Activated CD4-positive, alpha-beta T cell treated with anti-CD3 and anti-CD28 coated beads, Interleukin-2, amount 10 ng/mL, durations not matched to agents 7 days and 5 days (primary cell): ENCODE measurements at regions not wholly inside any gene's neighbourhood (a gene's known extent, or its start where the extent isn't known, plus 50 kb on each side); places are given as distances from the start of the nearest gene placed in this dataset.

ENCODE experiments used
- CTCF ChIA-PET: fragments of 350-600 bp; sonication (Branson Sonifier 250); formaldehyde crosslinking; loops from one replicate; lab custom pipeline; 2021; ENCODE audit warnings: antibody characterized with exemption; lab: Charles Lee
- POLR2A ChIA-PET: fragments of 350-600 bp; sonication (Branson Sonifier 250); formaldehyde crosslinking; loops from one replicate; lab custom pipeline; 2021; ENCODE audit warnings: antibody characterized with exemption; lab: Charles Lee
- DNase-seq: peaks from one replicate; pipeline ENCODE4 v3.0.0-alpha.2; 2020
- H3K27ac Mint-ChIP-seq: one replicate; pipeline ENCODE4 v1.8.0; 2021; ENCODE audit warnings: mild to moderate bottlenecking, moderate library complexity, mixed read lengths
- H3K27me3 Mint-ChIP-seq: one replicate; pipeline ENCODE4 v1.8.0; 2021; ENCODE audit warnings: mixed read lengths
- H3K36me3 Mint-ChIP-seq: one replicate; pipeline ENCODE4 v1.8.0; 2021; ENCODE audit warnings: low read depth, mixed read lengths
- H3K4me1 Mint-ChIP-seq: one replicate; pipeline ENCODE4 v1.8.0; 2021; ENCODE audit warnings: mixed read lengths
- H3K4me3 Mint-ChIP-seq: one replicate; pipeline ENCODE4 v1.8.0; 2021; ENCODE audit warnings: mild to moderate bottlenecking, moderate library complexity, mixed read lengths
- H3K9me3 Mint-ChIP-seq: one replicate; pipeline ENCODE4 v1.8.0; 2021; ENCODE audit warnings: mixed read lengths

DNA sequence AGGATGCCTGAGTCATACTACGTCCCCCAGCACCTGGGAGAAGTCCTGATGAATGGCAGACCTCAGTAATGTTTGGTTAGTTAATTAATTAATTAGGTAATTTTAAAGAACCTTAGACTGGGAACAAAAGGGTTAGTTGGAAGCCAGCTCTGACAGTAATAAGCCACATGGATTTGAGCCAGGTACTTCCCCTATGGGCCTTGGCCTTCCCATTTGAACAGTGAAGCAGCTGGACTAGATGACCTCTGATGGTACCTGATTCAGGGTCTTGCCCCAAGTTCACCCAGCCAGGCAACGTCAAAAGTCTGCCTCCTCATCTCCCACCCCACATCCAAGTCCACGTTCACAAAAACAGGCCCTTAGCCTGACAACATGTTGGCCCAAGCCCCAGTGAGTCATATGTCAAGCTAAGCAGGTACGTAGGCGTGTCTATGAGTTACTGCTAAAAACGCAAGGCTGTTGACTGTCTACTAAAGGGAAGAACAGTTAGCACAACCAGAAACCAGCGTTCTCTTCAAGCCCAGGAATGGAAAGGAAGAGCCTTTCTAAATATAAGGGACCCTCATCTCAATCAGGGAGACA lies 303.2 kb downstream of the ACTL7B start:
- no peaks in the 10 kb centered on the region for H3K27me3 Mint-ChIP-seq

DNA sequence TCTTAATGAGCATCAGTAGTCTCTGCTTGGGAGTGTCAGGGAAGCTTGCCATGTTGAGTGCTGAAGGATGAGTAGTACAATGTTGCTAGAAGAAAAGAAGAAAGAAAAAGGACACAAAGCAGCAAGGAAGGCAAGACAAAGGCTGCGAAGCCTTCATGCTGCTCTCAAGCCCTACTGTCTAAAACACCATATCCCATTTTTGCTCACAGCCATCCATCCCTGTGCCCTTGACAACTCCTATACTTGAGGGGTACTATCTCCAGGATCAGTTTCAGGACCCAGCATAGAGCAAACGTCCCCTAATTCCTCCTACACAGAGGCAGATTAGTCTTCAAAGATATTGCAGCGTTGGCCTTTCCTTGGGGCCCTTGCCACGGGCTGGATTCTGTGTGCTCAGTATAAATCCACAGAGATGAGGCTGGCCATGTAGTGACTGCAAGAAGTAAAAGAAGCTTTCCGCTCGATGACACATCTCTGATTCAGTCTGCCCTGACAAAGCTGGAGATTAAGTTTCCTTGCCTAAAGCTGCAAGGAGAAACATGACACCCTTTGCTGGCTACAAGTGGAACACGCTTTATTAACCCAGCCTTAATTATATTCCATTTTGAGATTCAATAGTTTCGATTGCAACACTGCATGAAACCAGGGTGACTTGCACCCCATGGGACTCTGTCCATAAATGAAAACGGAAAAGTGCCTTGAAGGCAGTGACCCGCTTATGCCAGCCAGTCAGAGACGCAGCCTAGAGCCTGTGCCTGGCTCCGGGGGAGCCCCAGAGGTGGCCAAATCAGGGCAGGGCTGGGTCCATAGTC lies 304.6 kb downstream of the ACTL7B start:
- Mint-ChIP-seq H3K4me3 (no peak overlapping the region), H3K27me3 (no peaks in the 10 kb centered on the region), H3K4me1 (no peaks in the 10 kb centered on the region), H3K36me3 (no peaks in the 10 kb centered on the region), H3K27ac (no peak overlapping the region), H3K9me3 (no peaks in the 10 kb centered on the region)
- POLR2A ChIA-PET = no interaction called here
- CTCF ChIA-PET = no interaction called here
- no peak for DNase-seq

More for the DNA sequence above, 303.2 kb downstream of the ACTL7B start:
- no peak overlapping the region for H3K27ac Mint-ChIP-seq
- DNase-seq = no peak
- no peak overlapping the region for H3K4me3 Mint-ChIP-seq
- H3K36me3 Mint-ChIP-seq = no peaks in the 10 kb centered on the region
- H3K4me1 Mint-ChIP-seq = no peaks in the 10 kb centered on the region
- H3K9me3 Mint-ChIP-seq = no peaks in the 10 kb centered on the region
- ChIA-PET POLR2A (no interaction called here), CTCF (no interaction called here)

DNA sequence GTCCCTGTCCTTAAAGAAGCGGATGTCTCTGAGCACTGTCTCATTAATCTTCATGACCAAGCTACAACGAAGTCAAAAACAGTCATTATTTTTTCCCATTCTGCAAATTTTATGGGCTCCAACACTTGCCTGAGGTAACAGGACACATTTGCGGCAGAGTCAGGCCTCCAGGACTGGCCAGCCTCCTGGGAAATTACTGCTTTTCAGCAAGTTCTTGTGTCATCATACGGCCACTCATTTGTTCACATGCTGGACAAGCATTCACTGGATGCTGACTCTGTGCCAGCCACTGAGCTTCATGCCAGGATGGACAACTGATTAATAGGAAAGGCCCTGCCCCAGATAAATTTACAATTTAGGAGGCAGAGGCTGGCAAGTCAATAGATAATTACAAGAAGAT lies 305.7 kb downstream of the ACTL7B start:
- Mint-ChIP-seq H3K4me1 (no peaks in the 10 kb centered on the region), H3K9me3 (no peaks in the 10 kb centered on the region), H3K27ac (no peak overlapping the region), H3K36me3 (no peaks in the 10 kb centered on the region), H3K27me3 (no peaks in the 10 kb centered on the region), H3K4me3 (no peak overlapping the region)
- DNase-seq = no peak
- POLR2A ChIA-PET = no interaction called here
- CTCF ChIA-PET = interaction anchor here (0.6 kb wide), 1 partner anchor 1271 kb away, joined by 3 read pairs; no protein-coding TSS in a partner anchor

DNA sequence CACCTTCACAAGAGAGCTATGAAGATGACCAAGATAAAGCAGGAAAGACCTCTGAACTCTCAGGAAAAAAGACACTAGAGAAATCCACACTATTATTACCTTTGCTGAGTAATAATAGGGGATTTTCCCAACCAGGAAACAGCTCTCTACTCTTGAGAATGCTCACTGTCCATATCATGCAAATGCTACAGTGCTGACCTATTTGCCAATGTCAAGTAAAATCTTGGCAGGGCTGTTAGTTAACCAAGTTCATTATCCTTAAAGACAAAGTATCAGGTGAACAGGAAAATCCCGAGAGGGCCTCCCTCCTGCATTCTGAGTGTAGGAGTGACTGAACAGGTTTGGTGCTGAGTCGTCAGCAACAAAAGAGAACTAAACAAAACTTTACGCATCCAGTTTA lies 306.6 kb downstream of the ACTL7B start:
- Mint-ChIP-seq H3K9me3 (no peaks in the 10 kb centered on the region), H3K36me3 (no peaks in the 10 kb centered on the region), H3K4me3 (no peak overlapping the region), H3K4me1 (no peaks in the 10 kb centered on the region), H3K27me3 (no peaks in the 10 kb centered on the region), H3K27ac (no peak overlapping the region)
- no peak for DNase-seq
- ChIA-PET POLR2A (no interaction called here), CTCF (no interaction called here)

DNA sequence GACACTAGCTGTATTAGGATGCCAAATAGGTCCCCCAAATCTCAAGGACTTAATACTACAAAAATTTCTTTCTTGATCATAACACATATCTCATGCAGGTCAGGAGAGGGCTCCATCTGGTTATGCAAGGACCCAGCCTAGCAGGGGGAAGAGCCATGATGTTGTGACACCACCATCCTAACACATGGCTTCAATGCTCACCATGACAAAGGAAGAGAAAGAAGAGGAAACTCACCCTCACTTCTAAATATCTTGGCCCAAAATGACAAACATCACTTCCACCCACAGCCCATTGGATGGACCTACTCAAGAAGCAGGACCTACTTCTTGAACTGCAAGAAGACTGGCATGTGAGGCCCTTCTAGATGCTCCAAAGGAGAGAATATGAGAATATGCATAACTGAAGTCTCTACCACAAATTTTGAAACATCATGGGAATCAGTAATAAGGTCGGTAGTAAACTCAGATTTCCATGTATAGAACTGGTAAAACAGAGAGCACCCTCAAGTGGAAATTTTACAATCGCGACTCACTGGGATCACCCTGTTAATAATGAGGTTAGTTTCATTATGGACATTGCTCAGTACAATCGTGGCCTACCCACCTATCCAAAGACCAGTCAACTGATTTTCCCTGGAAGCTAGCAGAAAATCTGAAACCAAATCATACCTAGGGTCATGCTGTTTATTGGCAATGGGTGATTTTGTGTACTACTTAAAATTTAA lies 308.2 kb downstream of the ACTL7B start:
- Mint-ChIP-seq H3K4me3 (no peak overlapping the region), H3K36me3 (no peaks in the 10 kb centered on the region), H3K27ac (no peak overlapping the region), H3K9me3 (no peaks in the 10 kb centered on the region), H3K27me3 (no peaks in the 10 kb centered on the region), H3K4me1 (no peaks in the 10 kb centered on the region)
- DNase-seq = no peak
- CTCF ChIA-PET = no interaction called here
- POLR2A ChIA-PET = no interaction called here

DNA sequence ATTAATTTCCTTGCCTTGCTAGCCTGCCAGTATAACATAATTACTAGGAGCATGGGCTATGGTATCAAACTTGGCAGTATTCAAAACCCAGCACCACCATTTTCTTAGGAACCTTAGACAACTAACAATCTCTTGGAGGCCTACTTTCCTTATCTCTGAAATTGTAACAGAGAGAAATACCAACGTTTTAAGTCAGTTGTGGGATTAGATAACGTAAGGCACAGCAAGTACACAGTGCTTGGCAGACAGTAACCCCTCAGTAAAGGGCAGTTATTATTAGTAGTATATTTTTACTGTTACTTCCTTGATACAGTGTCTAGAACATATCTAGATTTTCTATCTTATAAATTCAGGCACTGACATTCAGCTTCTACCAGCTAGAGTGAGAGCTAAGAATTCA lies 309.6 kb downstream of the ACTL7B start:
- H3K36me3 Mint-ChIP-seq = no peaks in the 10 kb centered on the region
- no peak overlapping the region for H3K27ac Mint-ChIP-seq
- H3K27me3 Mint-ChIP-seq = no peaks in the 10 kb centered on the region
- no peak for DNase-seq
- POLR2A ChIA-PET = no interaction called here
- CTCF ChIA-PET = no interaction called here
- H3K9me3 Mint-ChIP-seq = no peaks in the 10 kb centered on the region
- no peak overlapping the region for H3K4me3 Mint-ChIP-seq
- no peaks in the 10 kb centered on the region for H3K4me1 Mint-ChIP-seq

DNA sequence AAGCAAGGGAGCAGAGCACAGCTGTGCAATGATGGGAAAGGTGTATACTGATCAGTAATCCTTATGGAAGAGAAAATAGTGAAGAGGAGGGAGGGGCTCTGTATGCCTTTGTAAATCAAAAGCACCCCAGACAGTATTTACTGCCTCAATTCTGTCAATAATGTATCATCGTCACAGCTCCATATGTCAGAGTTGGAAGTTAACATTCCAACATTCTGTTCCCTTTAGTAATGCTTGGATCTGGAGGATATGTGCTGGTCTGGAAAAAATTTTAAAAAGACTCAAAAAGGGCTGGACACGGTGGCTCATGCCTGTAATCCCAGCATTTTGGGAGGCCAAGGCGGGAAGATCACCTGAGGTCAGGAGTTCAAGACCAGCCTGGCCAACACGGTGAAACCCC lies 310.4 kb downstream of the ACTL7B start:
- POLR2A ChIA-PET = no interaction called here
- Mint-ChIP-seq H3K9me3 (no peaks in the 10 kb centered on the region), H3K4me1 (no peaks in the 10 kb centered on the region), H3K4me3 (no peak overlapping the region), H3K27me3 (no peaks in the 10 kb centered on the region), H3K27ac (no peak overlapping the region), H3K36me3 (no peaks in the 10 kb centered on the region)
- DNase-seq = no peak
- CTCF ChIA-PET = no interaction called here

DNA sequence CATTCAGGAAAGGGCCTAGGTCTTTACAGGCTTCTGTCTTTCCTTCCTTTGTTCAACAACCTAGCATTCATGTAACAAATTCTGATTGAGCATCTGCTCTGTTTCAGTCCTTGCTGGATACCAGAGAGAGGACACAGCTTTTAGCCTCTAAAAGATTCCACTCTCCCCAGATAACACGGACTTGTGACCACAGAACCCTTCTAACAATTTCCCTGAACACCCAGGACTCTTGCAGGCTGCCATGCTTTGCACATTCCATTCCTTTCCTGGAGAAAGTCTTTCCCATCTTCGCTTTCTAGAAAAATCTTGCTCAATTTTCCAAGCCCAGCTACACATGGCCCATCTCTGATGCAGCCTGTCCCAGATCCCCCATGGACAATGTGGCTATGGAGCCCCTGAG lies 310.9 kb downstream of the ACTL7B start:
- no peaks in the 10 kb centered on the region for H3K27me3 Mint-ChIP-seq
- no peaks in the 10 kb centered on the region for H3K4me1 Mint-ChIP-seq
- no peaks in the 10 kb centered on the region for H3K9me3 Mint-ChIP-seq
- no peak overlapping the region for H3K4me3 Mint-ChIP-seq
- ChIA-PET POLR2A (no interaction called here), CTCF (no interaction called here)
- H3K36me3 Mint-ChIP-seq = no peaks in the 10 kb centered on the region
- H3K27ac Mint-ChIP-seq = no peak overlapping the region
- DNase-seq = no peak

DNA sequence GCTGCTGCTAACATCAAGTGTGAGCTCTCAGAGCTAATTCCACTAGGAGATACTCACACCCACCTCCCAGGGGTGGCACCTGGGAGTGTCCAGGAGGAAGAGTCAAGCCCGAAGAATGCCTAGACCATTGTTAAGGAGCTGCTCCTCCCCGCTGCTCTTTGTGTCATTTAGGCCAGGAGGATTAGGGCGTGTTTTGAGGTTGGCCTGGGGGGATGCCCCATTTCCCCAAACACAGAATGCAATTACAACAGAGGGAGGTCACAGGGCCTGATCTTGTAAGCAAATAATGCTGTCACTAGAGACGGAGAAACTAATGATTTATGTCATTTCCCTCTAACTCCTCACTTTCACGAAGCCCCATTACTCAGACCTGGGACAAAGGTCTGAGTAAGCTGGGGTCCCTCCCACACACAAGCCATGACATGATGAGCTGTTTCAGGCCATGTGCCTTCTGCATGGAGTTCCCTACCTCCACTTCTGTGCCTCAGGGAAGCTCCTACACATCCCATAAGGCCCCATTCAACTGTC lies 312.5 kb downstream of the ACTL7B start:
- ChIA-PET POLR2A (no interaction called here), CTCF (interaction anchor here (1.7 kb wide), 1 partner anchor 17 kb away, joined by 3 read pairs; no protein-coding TSS in a partner anchor)
- Mint-ChIP-seq H3K9me3 (no peaks in the 10 kb centered on the region), H3K4me1 (no peaks in the 10 kb centered on the region), H3K4me3 (no peak overlapping the region), H3K27me3 (no peaks in the 10 kb centered on the region), H3K27ac (no peak overlapping the region), H3K36me3 (no peaks in the 10 kb centered on the region)
- no peak for DNase-seq

DNA sequence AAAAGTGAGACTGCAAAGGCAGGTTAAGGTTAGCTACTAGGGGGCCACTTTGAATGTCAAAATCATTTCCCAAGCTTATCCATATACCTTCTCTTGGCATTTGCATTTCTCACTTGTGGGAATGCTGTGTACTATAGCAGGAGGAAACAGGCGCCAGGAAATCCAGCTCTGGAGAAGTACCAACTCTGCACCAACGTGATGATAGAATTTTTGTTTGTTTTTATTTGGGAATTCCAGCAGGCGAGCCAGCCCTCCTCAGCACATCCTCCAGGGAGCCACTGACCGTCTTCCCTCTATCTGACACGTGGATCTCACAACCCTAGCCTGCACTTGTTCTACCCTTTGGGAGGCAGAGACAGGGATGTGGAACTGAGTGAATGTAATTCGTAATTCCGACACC lies 318.0 kb downstream of the ACTL7B start:
- Mint-ChIP-seq H3K9me3 (no peaks in the 10 kb centered on the region), H3K4me1 (no peaks in the 10 kb centered on the region), H3K27ac (no peak overlapping the region), H3K27me3 (no peaks in the 10 kb centered on the region), H3K4me3 (no peak overlapping the region), H3K36me3 (no peaks in the 10 kb centered on the region)
- ChIA-PET CTCF (no interaction called here), POLR2A (no interaction called here)
- DNase-seq = no peak

DNA sequence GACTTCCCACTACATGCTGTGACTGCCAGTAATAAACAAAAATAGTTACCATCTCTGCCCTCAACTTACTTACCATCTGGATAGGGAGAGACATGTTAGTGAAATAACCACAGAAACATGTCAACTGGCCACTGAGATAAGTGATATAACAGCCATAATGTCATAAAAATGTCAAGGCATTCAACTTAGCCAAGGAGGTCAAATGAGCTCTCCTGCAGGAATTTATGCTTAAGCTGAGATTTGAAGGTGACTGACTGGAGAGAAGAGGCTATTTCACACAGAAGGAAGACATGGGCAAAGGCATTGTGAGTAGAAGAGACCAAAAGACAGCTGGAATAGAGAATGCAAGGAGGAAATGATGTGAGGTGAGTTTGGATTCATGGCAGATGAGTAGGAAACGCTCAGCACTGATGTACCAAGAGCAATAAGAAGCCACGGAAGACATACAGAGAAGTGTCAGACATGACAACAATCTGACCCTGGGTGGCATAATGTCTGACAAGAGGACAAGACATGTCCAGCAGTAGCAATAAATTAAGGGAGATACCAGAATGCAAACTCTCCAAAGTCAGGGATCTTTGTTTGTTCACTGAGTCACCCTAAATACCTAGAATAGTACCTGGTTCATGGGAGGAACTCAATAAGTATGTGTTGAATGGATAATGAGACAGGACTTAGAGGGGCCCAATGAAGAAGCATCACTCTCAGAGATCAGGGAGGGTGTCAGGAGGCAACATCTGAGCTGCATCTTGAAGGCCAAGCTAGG lies 318.8 kb downstream of the ACTL7B start:
- no peaks in the 10 kb centered on the region for H3K36me3 Mint-ChIP-seq
- H3K27me3 Mint-ChIP-seq = no peaks in the 10 kb centered on the region
- no peak overlapping the region for H3K27ac Mint-ChIP-seq
- H3K4me3 Mint-ChIP-seq = no peak overlapping the region
- H3K9me3 Mint-ChIP-seq = no peaks in the 10 kb centered on the region
- no peaks in the 10 kb centered on the region for H3K4me1 Mint-ChIP-seq
- POLR2A ChIA-PET = no interaction called here
- CTCF ChIA-PET = no interaction called here
- no peak for DNase-seq

DNA sequence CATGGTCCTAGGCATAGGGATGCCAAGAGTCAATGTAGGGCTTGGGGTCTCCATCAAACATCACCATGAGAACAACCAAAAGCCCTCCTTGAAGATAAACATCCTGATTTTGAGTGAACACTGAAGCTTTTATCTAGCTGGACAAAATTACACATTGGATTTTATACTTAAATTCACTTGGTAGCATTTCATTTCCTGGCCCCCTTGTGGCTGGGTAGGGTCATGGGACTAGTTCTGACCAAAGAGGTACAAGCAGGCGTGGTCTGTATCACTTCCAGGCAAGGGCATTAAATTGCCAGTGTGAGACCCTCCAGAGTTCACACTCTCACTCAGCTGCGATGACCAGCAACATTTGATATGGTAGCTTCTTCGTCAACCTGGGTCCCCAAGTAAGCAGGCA lies 320.3 kb downstream of the ACTL7B start:
- Mint-ChIP-seq H3K27ac (no peak overlapping the region), H3K4me3 (no peak overlapping the region), H3K27me3 (no peaks in the 10 kb centered on the region), H3K4me1 (no peaks in the 10 kb centered on the region), H3K36me3 (no peaks in the 10 kb centered on the region), H3K9me3 (no peaks in the 10 kb centered on the region)
- POLR2A ChIA-PET = no interaction called here
- CTCF ChIA-PET = no interaction called here
- no peak for DNase-seq

DNA sequence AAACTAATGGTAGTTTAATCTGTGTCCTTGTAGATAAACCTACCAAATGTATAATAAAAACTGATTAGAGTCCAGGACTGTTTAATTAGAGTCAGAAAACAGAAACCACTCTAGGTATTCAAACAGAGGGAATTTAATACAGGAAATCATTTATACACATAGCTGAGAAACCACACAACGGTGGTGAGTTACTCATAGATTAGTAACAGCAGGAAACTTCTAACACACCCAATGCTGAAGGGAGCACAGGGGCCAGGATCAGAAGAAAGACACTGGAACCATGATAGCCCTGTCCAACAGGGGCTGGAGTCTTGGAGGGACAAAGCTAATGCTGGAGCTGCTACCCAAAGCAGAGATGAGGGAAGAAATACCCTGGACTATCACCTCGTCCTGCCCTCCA lies 321.0 kb downstream of the ACTL7B start:
- Mint-ChIP-seq H3K4me3 (no peak overlapping the region), H3K9me3 (no peaks in the 10 kb centered on the region), H3K4me1 (no peaks in the 10 kb centered on the region), H3K27ac (no peak overlapping the region), H3K36me3 (no peaks in the 10 kb centered on the region), H3K27me3 (no peaks in the 10 kb centered on the region)
- DNase-seq = no peak
- ChIA-PET POLR2A (no interaction called here), CTCF (no interaction called here)
